ENCODE measurements at regions not wholly inside any gene's neighbourhood (a gene's known extent, or its start where the extent isn't known, plus 50 kb on each side); places are given as distances from the start of the nearest gene placed in this dataset.

- DNase-seq: no peak
These were observed 326.8 kb downstream of the ALG10 start for GRCh38 chr12:34348836-34349672.

GRCh38 chr12:34349673-34349961, 327.3 kb downstream of the ALG10 start:
- DNase-seq: no peak

DNA sequence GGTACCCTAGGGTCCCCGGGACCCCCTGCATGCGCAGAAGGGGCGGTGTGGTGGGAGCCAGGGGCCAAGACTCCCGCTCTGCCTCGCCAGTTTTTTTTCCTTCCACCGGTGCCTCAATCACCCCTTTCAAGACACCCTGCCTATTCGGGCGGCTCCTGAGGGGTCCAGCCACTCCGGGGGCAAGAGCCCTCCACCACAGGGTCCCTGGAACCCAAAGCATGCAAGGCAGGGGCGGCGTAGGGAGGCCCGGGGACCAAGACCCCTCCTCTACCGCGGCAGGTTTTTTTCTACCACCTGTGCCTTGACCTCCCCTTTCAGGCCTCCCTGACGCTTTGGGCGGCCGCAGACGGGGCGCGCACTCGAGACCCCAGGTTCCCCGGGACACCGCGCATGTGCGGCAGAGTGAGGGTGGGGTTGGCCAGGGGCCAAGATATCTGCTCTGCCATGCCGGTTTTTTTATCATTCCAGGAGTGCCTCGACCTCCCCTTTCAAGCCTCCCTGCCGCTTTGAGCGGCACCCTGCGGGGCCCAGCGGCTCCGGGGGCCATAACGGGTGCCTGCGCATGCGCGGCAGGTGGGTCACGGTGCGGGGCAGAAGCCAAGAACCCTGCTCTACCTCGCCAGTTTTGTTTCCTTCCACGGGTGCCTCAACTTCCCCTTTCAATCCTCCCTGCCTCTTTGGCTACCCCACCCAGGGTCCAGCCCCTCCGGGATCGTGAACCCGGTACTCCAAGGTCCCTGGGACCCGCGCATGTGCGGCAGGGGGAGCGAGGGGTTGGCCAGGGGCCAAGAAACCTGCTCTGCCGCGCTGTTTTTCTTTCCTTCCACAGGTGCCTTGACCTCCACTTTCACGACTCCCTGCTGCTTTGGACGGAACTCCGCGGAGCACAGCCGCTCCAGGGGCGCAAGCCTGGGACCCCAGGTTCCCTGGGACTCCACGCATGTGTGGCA, 328.1 kb downstream of the ALG10 start:
- no peak for DNase-seq

DNA sequence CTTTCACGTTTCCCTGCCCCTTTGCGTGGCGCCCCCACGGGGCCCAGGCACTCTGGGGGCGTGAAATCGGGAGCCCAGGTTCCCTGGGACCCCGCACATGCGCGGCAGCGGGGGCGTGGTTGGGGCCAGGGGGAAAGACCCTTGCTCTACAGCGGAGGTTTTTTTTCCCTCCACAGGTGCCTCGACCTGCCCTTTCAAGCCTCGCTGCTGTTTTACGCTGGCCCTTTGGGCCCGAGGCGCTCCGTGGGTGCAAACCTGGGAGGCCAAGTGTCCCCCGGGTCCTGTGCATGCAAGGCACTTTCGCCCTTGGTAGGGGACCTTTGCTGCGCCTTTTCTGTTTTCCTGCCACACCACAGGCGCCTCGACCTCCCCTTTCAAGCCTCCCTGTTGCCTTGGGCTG, 329.8 kb downstream of the ALG10 start:
- no peak for DNase-seq

DNA sequence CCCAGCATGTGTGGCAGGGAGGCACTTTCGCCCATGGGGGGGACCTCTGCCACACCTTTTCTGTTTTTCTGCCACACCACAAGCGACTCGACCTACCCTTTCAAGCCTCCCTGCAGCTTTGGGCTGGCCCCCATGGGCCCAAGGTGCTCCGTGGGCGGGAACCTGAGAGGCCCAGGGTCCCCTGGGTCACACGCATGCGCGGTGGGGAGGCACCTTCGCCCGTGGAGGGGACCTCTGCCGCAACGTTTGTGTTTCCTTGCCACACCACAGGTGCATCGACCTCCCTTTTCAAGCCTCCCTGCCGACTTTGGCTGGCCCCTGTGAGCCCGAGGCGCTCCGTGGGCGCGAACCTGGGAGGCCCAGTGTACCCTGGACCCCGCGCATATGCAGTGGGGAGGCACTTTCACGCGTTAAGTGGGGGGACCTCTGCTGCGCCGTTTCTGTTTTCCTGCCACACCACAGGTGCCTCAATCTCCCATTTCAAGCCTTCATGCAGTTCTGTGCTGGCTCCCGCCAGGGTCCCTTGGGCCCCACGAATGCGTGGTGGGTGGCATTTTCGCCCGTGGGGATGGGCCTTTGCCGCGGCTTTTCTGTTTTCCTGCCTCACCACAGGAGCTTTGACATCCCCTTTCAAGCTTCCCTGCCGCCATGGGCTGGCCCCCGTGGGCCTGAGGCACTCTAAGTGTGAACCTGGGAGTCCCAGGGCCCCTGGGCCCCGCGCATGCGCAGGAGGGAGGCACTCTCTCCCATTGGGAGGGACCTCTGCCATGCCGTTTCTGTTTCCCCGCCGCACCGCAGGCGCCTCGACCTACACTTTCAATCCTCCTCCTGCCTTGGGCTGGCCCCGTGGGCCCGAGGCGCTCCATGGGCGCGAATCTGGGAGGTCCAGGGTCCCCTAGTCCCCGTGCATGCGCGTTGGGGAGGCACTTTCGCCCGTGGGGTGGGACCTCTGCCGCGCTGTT, 332.2 kb downstream of the ALG10 start:
- no peak for DNase-seq

DNA sequence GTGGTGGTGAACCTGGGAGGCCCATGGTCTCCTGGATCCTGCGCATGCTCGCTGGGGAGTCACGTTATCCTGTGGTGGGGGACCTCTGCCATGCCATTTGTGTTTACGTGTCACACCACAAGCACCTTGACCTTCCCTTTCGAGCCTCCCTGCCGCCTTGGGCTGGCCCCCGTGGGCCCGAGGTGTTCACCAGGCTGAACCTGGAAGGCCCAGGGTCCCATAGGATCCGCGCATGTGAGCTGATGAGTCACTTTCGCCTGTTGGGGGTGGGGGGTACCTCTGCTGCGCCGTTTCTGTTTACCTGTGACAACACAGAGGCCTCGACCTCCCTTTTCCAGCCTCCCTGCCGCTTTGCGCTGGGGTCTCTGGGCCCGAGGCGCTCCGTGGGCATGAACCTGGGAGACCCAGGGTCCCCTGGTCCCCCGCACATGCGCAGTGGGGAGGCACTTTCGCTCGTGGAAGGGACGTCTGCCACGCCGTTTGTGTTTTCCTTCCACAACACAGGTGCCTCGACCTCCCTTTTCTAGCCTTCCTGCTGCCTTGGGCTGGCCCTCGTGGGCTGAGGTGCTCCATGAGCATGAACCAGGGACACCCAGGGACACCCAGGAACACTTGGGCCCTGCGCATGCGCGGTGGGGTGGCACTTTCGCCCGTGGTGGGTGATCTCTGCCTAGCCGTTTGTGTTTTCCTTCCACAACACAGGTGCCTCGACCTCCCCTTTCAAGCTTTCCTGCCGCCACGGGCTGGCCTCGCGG, 334.1 kb downstream of the ALG10 start:
- DNase-seq: no peak

- DNase-seq: no peak
These were observed 335.5 kb downstream of the ALG10 start for GRCh38 chr12:34357791-34358190.

DNA sequence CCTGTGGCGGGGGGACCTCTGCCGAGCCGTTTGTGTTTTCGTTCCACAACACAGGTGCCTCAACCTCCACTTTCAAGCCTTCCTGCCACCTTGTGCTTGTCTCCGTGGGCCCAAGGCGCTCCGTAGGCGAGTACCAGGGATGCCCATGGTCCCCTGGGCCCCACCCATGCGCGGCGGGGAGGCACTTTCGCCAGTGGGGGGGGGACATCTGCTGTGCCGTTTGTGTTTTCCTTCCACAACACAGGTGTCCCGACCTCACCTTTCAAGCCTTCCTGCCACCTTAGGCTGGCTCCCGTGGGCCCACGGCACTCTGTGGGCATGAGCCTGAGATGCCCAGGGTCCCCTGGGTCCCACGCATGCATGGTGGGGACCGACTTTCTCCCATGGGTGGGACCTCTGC, 335.9 kb downstream of the ALG10 start:
- no peak for DNase-seq

- DNase-seq: no peak
These were observed 339.5 kb downstream of the ALG10 start for GRCh38 chr12:34361721-34362316.

DNA sequence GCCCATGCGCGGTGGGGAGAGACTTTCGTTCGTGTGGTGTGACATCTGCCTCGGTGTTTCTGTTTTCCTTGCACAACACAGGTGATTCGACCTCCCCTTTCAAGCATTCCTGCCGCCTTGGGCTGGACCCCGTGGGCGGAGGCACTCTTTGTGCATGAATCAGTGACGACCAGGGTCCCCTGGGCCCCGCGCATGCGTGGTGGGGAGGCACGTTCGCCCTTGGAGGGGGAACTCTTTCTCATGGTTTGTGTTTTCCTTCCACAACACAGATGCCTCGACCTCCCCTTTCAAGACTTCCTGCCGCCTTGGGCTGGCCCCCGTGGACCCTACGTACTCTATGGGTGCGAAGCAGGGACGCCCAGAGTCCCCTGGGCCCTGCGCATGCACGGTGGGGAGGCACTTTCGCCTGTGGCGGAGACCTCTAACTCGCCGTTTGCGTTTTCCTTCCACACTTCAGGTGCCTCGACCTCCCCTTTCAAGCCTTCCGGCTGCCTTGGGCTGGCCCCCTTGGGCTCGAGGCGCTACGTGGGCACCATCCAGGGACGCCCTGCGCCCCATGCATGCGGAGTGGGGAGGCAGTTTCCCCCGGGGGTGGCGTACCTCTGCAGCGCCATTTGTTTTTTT, 340.9 kb downstream of the ALG10 start:
- DNase-seq: no peak

DNA sequence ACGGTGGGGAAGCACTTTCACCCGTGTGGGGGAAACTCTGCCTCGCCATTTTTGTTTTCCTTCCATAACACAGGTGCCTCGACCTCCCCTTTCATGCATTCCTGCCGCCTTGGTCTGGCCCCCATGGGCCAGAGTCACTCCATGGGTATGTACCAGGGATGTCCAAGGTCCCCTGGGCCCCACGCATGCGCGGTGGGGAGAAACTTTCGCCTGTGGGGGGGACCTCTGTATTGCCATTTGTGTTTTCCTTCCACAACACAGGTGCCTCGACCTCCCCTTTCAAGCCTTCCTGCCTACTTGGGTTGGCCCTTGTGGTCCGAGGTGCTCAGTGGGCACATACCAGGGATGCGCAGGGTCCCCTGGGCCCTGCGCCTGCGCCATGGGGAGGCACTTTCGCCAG, 345.8 kb downstream of the ALG10 start:
- no peak for DNase-seq

- DNase-seq: no peak
These were observed 348.8 kb downstream of the ALG10 start for GRCh38 chr12:34371050-34371449.

- no peak for DNase-seq
These were observed 349.7 kb downstream of the ALG10 start for GRCh38 chr12:34372003-34372402.

- no peak for DNase-seq
These were observed 351.6 kb downstream of the ALG10 start for GRCh38 chr12:34373926-34374325.

DNA sequence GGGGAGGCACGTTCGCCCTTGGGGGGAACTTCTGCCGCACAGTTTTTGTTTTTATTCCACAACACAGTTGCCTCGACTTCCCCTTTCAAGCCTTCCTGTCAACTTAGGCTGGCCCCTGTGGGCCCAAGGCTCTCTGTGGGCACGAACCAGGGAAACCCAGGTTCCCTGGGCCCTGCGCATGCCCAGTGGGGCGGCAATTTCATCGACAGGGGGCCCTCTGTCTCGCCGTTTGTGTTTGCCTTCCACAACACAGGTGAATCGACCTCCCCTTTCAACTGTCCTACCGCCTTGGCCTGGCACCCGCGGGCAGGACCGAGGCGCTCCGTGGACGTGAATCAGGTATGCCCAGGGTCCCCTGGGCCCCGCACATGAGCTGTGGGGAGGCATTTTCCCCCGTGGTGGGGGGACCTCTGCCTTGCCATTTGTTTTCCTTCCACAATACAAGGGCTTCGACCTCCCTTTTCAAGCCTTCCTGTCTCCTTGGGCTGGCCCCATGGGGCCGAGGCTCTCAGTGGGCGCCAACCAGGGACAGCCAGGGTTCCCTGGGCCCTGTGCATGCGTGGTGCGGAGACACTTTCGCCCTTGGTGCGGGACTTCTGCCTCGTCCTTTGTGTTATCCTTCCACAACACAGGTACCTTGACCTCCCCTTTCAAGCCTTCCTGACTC, 354.0 kb downstream of the ALG10 start:
- DNase-seq: no peak

DNA sequence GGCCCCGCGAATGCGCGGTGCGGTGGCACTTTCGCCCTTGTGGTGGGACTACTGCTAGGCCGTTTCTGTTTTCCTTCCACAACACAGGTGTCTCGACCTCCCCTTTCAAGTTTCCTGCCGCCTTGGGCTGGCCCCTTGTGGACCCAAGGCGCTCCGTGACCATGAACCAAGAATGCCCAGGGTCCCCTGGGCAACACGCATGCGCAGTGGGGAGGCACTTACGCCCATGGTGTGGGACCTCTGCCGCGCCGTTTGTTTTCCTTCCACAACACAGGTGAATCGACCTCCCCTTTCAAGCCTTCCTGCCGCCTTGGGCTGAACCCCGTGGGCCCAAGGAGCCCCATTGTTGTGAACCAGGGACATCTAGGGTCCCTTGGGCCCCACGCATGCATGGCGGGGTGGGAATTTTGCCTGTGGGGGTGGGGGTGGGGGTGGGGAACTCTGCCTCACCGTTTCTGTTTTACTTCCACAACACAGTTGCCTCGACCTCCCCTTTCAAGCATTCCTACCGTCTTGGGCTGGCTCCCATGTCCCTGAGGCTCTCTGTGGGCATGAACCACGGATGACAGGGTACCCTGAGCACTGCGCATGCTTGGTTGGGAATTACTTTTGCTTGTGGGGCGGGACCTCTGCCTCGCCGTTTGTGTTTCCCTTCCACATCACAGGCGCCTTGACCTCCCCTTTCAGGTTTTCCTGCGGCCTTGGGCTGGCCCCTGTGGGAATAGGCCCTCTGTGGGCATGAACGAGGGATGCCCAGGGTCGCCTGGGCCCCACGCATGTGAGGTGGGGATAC, 355.1 kb downstream of the ALG10 start:
- no peak for DNase-seq

DNA sequence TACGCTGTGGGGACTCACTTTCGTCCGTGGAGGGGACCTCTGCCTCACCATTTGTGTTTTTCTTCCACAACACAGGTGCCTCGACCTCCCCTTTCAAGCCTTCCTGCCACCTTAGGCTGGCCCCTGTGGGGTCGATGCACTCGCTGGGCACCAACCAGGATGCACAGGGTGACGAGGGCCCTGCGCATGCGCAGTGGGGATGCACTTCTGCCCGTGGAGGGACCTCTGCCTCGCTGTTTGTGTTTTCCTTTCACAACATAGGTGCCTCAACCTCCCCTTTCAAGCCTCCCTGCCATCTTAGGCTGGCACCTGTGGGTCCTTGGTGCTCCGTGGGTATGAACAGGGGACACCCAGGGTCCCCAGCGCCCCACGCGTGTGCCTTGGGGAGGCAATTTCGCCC, 356.8 kb downstream of the ALG10 start:
- no peak for DNase-seq

DNA sequence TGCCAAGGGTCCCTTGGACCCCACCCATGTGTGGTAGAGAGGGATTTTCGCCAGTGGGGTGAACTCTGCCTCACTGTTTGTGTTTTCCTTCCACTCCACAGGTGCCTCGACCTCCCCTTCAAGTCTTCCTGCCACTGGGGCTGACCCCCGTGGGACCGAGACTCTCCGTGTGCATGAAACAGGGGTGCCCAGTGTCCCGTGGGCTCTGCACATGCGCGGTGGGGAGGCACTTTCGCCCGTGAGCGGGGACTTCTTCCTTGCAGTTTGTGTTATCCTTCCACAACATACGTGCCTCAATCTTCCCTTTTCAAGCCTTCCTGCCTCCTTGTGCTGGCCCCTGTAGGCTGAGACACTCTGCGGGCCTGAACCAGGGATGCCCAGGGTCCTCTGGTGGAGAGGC, 362.4 kb downstream of the ALG10 start:
- no peak for DNase-seq

DNA sequence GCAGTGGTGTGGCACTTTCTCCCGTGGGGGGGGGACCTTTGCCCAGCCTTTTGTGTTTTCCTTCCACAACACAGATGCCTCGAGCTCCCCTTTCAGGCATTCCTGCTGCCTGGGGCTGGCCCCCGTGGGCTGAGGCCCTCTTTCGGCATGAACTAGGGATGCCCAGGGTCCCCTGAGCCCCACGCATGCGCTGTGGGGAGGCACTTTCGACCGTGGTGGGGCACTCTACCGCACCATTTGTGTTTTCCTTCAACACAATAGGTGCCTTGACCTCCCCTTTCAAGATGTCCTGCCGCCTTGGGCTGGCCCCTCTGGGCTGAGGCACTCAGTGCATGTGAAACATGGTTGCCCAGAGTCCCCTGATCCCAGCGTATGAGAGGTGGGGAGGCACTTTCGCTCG, 363.7 kb downstream of the ALG10 start:
- DNase-seq: no peak
